IPS DF 19.7 (cell line): ENCODE measurements at regions not wholly inside any gene's neighbourhood (a gene's known extent, or its start where the extent isn't known, plus 50 kb on each side); places are given as distances from the start of the nearest gene placed in this dataset.

Experiments
- DNase-seq: peaks from one replicate; pipeline ENCODE4 v3.0.0-alpha.2; 2013; ENCODE audit warnings: low read depth, low spot score

DNA sequence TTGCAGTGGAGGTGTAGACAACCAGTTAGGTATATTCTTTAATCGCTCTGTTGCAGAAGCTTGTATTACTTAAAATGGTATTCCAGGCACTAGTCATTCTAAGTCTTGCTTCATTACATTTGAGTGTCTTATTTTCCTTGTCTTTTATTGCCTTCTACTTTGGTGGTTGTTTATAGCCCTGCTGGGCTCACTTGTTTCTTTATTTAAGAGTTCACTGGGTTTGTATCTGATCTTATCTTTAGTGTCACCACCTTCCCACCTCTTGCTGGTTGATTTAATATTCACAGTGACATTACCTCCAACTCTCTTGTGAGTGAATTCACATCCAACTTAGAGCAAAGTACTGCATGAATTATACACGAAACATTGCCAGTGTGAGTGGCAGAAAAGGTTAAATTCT is 83.6 kb upstream of the BNC2 start:
- no peak for DNase-seq

GRCh38 chr9:16951502-16951901 is 81.0 kb upstream of the BNC2 start:
- DNase-seq: no peak

DNA sequence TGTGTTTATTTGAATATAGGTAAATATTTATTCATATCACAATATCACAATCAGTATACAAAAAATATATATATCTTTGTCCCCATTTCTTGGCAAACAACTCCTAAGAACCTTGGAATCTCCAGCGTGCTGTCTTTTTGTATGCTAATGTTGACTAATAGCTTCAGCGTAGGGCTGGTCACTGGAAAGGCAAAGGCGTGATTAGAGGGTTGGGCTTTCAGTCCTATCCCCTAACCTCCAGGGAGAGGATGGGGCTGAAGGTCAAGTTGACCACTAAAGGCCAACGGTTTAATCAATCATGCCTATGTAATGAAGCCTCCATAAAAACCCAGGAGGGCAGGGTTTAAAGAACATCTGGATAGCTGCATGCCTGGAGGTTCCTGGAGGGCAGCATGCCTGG is 79.6 kb upstream of the BNC2 start:
- peak; percentile 30 for DNase-seq

- DNase-seq: no peak
Observed at GRCh38 chr9:16930578-16930977, 60.1 kb upstream of the BNC2 start.

DNA sequence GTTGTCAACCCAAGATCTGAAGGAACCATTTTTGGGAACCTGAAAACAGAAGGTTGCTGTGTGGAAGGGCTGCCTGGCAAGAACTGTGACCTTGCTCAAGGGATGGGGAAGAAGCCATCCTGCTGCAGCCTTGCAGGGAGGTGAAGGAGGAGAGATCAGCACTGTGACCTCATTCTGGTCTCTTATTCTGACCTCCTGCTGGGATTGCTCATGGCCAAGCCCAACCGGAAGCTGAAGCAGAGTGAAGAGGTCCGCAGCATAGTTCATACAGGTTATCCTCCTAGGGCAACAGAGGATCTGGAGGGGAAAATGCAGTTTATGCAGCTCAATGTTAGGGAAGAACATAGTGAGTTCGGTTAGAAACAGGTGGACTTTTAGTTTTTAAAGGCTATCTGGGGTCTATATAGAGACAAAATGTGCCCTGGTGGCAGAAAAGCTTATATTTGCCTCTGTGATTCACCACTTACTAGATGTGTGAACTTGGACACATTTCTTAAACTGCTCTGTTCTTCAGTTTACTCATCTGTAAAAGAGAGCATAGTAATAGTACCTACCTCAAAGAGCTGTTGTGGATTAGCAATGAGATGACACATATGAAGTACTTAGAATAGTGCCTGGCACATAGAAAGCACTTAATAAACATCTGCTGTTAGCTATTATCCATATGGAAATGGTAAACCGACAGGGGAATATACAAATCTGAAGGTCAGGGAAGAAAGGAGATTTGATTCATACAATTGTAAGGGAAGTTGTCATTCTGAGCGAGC is 57.9 kb upstream of the BNC2 start:
- no peak for DNase-seq

- no peak for DNase-seq
Observed at GRCh38 chr9:16925426-16925825, 55.0 kb upstream of the BNC2 start.

GRCh38 chr9:16924311-16924915 is 53.9 kb upstream of the BNC2 start:
- DNase-seq: no peak

DNA sequence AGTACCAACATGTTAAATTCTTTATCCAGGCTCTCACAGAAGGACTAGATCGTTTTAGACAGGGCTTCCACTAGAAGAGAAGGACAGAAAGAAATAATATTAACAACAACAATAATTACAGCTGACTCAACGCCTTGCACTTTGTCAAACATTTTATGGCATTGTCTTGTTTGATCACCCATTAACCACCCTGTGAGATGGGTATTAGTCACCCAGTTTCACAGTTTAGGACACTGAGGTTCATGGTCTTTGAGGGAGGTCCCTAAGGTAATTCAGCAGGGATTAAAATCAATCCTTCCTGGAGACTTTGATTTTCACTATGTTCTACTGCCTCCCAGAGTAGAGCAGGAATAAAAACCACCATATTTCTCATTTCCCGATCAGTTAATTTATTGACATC is 51.4 kb upstream of the BNC2 start:
- DNase-seq: peak; percentile 48
